ENCODE measurements at regions not wholly inside any gene's neighbourhood (a gene's known extent, or its start where the extent isn't known, plus 50 kb on each side); places are given as distances from the start of the nearest gene placed in this dataset.
A peak's percentile ranks its signal among the peaks of the same experiment; 100 is the strongest.

GRCh38 chr2:48248251-48248933, 66.1 kb upstream of the FOXN2 start (continued):
- TF ChIP-seq HMGXB3 (CRISPR knock-in tag; IDR thresholded peaks at IDR 0.05; ENCODE audit: borderline replicate concordance) (no peak), PTBP1 (IDR thresholded peaks at IDR 0.05; ENCODE audit: low read depth, low read length, poor library complexity, severe bottlenecking) (no peak), ZNF264 (CRISPR knock-in tag; IDR thresholded peaks at IDR 0.05) (no peak), ZBTB20 (CRISPR knock-in tag; IDR thresholded peaks at IDR 0.05; ENCODE audit: borderline replicate concordance, low read depth) (no peak), PRPF4 (IDR thresholded peaks at IDR 0.05; ENCODE audit: low read depth, low read length, poor library complexity, severe bottlenecking) (no peak), ATF7 (IDR thresholded peaks at IDR 0.05) (peak; percentile 30; the same call in 1 of the 2 replicates), ATF7 (CRISPR knock-in tag; IDR thresholded peaks at IDR 0.05) (0 out of 2 replicates have a peak, but pooled peaks have one; percentile 52), ZMYM4 (CRISPR knock-in tag; IDR thresholded peaks at IDR 0.05) (no peak), ZNF138 (CRISPR knock-in tag; IDR thresholded peaks at IDR 0.05; ENCODE audit: low read depth) (no peak), LRRFIP1 (CRISPR knock-in tag; conservative IDR thresholded peaks at IDR 0.05) (no peak), FOXO4 (CRISPR knock-in tag; conservative IDR thresholded peaks at IDR 0.05) (no peak), NFAT5 (CRISPR knock-in tag; IDR thresholded peaks at IDR 0.05) (no peak)
